PC-3 (cell line): ENCODE measurements at regions not wholly inside any gene's neighbourhood (a gene's known extent, or its start where the extent isn't known, plus 50 kb on each side); places are given as distances from the start of the nearest gene placed in this dataset.

Experiments used
- ATAC-seq: fragments of 200-7000 bp; cut with Tn5 transposase; 2 replicates; pipeline ENCODE4 v1.9.1; 2020; ENCODE audit warnings: mild to moderate bottlenecking, moderate library complexity
- BruUV-seq: library from RNA; stranded (reverse); fragments of 400-500 nt; replicated peaks from 2 replicates; lab custom pipeline; 2021; lab: Mats Ljungman, UMichigan
- CTCF ChIA-PET: fragments of 300-600 bp; sonication (Branson Sonifier 250); formaldehyde crosslinking; loops from one replicate; lab custom pipeline; 2022; ENCODE audit warnings: antibody characterized with exemption; lab: Charles Lee
- POLR2A ChIA-PET: fragments of 300-600 bp; sonication (Branson Sonifier 250); formaldehyde crosslinking; loops from one replicate; lab custom pipeline; 2022; ENCODE audit warnings: antibody characterized with exemption; ENCODE audit not compliant: unreplicated experiment; lab: Charles Lee
- DNase-seq: peaks from one replicate; pipeline ENCODE4 v3.0.0-alpha.2; 2015
- H2AFZ ChIP-seq: fragments of 300-600 bp; sonication (generic); 2 replicates; pipeline ENCODE4 v1.6.0; 2016; ENCODE audit warnings: antibody characterized with exemption, low read length
- H3F3A ChIP-seq: fragments of 300-600 bp; sonication (generic); one replicate; pipeline ENCODE4 v1.6.0; 2017; ENCODE audit warnings: antibody characterized with exemption, low read length, control low read depth, mild to moderate bottlenecking; ENCODE audit not compliant: unreplicated experiment
- H3K27ac ChIP-seq: fragments of 300-600 bp; sonication (generic); 2 replicates; pipeline ENCODE4 v1.5.1; 2016; ENCODE audit warnings: mild to moderate bottlenecking, low read length
- H3K27me3 ChIP-seq: fragments of 300-600 bp; sonication (generic); 2 replicates; pipeline ENCODE4 v1.6.1; 2016; ENCODE audit warnings: low read length, mixed read lengths
- H3K36me3 ChIP-seq: fragments of 300-600 bp; sonication (generic); 2 replicates; pipeline ENCODE4 v1.6.1; 2016; ENCODE audit warnings: low read depth, mixed run types, low read length, mixed read lengths
- H3K4me1 ChIP-seq: fragments of 300-600 bp; sonication (generic); 2 replicates; pipeline ENCODE4 v1.5.1; 2016; ENCODE audit warnings: low read length; ENCODE audit not compliant: insufficient read depth
- H3K4me2 ChIP-seq: fragments of 300-600 bp; sonication (generic); 2 replicates; pipeline ENCODE4 v1.6.0; 2016; ENCODE audit warnings: low read length
- H3K4me3 ChIP-seq: fragments of 300-600 bp; sonication (generic); 2 replicates; pipeline ENCODE4 v1.5.1; 2016; ENCODE audit warnings: mild to moderate bottlenecking, low read length, mixed read lengths
- H3K79me2 ChIP-seq: fragments of 300-600 bp; sonication (generic); 2 replicates; pipeline ENCODE4 v1.6.1; 2017; ENCODE audit warnings: low read length, mixed read lengths
- H3K9ac ChIP-seq: fragments of 300-600 bp; sonication (generic); 2 replicates; pipeline ENCODE4 v1.6.0; 2016; ENCODE audit warnings: mild to moderate bottlenecking, low read length
- H3K9me2 ChIP-seq: fragments of 300-600 bp; sonication (generic); replicated peaks from 2 replicates; pipeline ENCODE4 v1.6.1; 2016; ENCODE audit warnings: mixed run types, low read length, mixed read lengths
- H3K9me3 ChIP-seq: fragments of 300-600 bp; sonication (generic); 2 replicates; pipeline ENCODE4 v1.6.1; 2016; ENCODE audit warnings: low read length, mixed read lengths
- H4K20me1 ChIP-seq: fragments of 300-600 bp; sonication (generic); 2 replicates; pipeline ENCODE4 v1.6.1; 2016; ENCODE audit warnings: low read length, mixed read lengths
- CTCF ChIP-seq: fragments of 300-600 bp; sonication (generic); conservative IDR thresholded peaks from 2 replicates; pipeline ENCODE4 v1.5.1; 2017; ENCODE audit warnings: antibody characterized with exemption, low read depth, mild to moderate bottlenecking, low read length
- EZH2 ChIP-seq: fragments of 300-600 bp; sonication (generic); IDR thresholded peaks from one replicate; pipeline ENCODE4 v1.6.1; 2017; ENCODE audit warnings: antibody characterized with exemption, mild to moderate bottlenecking, low read length; ENCODE audit not compliant: unreplicated experiment
- EZH2phosphoT487 ChIP-seq: fragments of 300-600 bp; sonication (generic); IDR thresholded peaks from 2 replicates; pipeline ENCODE4 v1.6.1; 2018; ENCODE audit warnings: mild to moderate bottlenecking, antibody characterized with exemption, low read length, borderline replicate concordance
- intact Hi-C: fragments of 100-400 bp; cut with micrococcal nuclease; formaldehyde crosslinking; loops from 2 replicates; pipeline ENCODE4 v1.9.0; 2023

DNA sequence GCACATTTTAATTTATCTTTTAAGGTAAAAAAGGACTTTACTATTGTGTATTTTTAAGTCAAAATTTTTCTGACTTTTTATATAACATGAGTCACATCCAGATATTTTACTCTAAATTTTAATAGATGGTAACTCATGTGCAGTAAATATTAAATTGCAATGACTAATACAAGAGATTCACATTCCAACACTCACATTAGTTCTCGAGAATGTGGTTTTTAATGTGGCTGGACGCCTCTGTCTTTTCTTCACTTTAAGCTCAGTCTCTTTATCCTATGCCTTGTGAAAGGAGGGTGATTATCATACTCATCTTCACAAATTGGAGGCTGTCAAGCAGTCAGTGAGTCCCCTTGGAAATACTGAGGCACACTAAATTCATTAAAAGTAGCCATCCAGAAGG, 315.6 kb downstream of the HS3ST3B1 start:
- no peak overlapping the region for H3K9ac ChIP-seq
- H3K79me2 ChIP-seq = no peaks in the 10 kb centered on the region
- H3K27me3 ChIP-seq = peaks cover 30% of the 10 kb centered on the region; the same call in 1 of the 2 replicates
- DNase-seq = peak; percentile 21
- H2AFZ ChIP-seq = no peak overlapping the region
- H3K4me2 ChIP-seq = no peak overlapping the region
- no peak for ATAC-seq
- no peak overlapping the region for H3K27ac ChIP-seq
- H3K36me3 ChIP-seq = no peaks in the 10 kb centered on the region
- ChIA-PET CTCF (no interaction called here), POLR2A (no interaction called here)
- no peaks in the 10 kb centered on the region for H3K9me3 ChIP-seq
- intact Hi-C loops = no loop called here
- no peaks in the 10 kb centered on the region for H3K9me2 ChIP-seq
- H3F3A ChIP-seq = no peaks in the 10 kb centered on the region
- no peaks in the 10 kb centered on the region for H4K20me1 ChIP-seq
- no peak overlapping the region for H3K4me3 ChIP-seq
- no peaks in the 10 kb centered on the region for H3K4me1 ChIP-seq
- TF ChIP-seq EZH2 = no peak
- TF ChIP-seq CTCF = no peak
- no peak for TF ChIP-seq EZH2phosphoT487
- BruUV-seq = no TSS peak

DNA sequence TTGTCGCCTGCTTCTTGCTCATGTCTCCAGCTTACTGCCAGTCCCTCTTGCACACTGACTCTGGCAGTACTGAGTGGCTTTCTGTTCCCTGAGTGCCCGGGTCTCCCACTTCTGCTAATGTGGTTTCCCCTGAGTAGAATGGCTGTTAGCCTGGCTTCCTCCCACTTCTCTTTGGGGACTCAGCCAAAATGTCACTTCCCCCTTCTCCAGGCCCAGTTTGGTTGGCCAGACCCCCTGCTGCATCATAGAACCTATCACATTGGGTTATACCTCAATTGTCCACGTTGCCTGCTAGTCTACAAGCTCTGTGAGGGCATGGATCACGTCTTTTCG, 304.4 kb downstream of the HS3ST3B1 start:
- Histone ChIP-seq H3K27me3 (peaks cover 13% of the 10 kb centered on the region; the same call in 1 of the 2 replicates), H3K4me3 (no peak overlapping the region), H2AFZ (no peak overlapping the region), H3K9me2 (no peaks in the 10 kb centered on the region), H3K79me2 (no peaks in the 10 kb centered on the region), H3K4me2 (no peak overlapping the region), H3K9ac (no peak overlapping the region), H3K36me3 (no peaks in the 10 kb centered on the region), H3K27ac (no peak overlapping the region), H3F3A (no peaks in the 10 kb centered on the region), H4K20me1 (no peaks in the 10 kb centered on the region), H3K4me1 (no peaks in the 10 kb centered on the region), H3K9me3 (no peaks in the 10 kb centered on the region)
- ATAC-seq (no peak), DNase-seq (no peak)
- ChIA-PET POLR2A (no interaction called here), CTCF (no interaction called here)
- no peak for TF ChIP-seq CTCF
- no peak for TF ChIP-seq EZH2phosphoT487
- no peak for TF ChIP-seq EZH2
- no TSS peak for BruUV-seq
- intact Hi-C loops = no loop called here

GRCh38 chr17:14604591-14605266, 303.8 kb downstream of the HS3ST3B1 start:
- ChIA-PET CTCF (no interaction called here), POLR2A (no interaction called here)
- Histone ChIP-seq H3K79me2 (no peaks in the 10 kb centered on the region), H3K4me1 (no peaks in the 10 kb centered on the region), H3K4me3 (no peak overlapping the region), H3K9me3 (no peaks in the 10 kb centered on the region), H4K20me1 (no peaks in the 10 kb centered on the region), H3K27me3 (peaks cover 13% of the 10 kb centered on the region; the same call in 1 of the 2 replicates), H3K9me2 (no peaks in the 10 kb centered on the region), H2AFZ (no peak overlapping the region), H3F3A (no peaks in the 10 kb centered on the region), H3K27ac (no peak overlapping the region), H3K36me3 (no peaks in the 10 kb centered on the region), H3K4me2 (no peak overlapping the region), H3K9ac (no peak overlapping the region)
- BruUV-seq = no TSS peak
- intact Hi-C loops = no loop called here
- DNase-seq (no peak), ATAC-seq (no peak)
- TF ChIP-seq EZH2 = no peak
- TF ChIP-seq EZH2phosphoT487 = no peak
- TF ChIP-seq CTCF = no peak
